Calu3 (cell line): ENCODE measurements at regions not wholly inside any gene's neighbourhood (a gene's known extent, or its start where the extent isn't known, plus 50 kb on each side); places are given as distances from the start of the nearest gene placed in this dataset.

ENCODE experiments used
- BruUV-seq: library from RNA; stranded (reverse); fragments of 400-500 nt; replicated peaks from 2 replicates; lab custom pipeline; 2021; lab: Mats Ljungman, UMichigan
- CTCF ChIA-PET: fragments of 300-600 bp; sonication (Branson Sonifier 250); formaldehyde crosslinking; loops from one replicate; lab custom pipeline; 2022; ENCODE audit warnings: antibody characterized with exemption; lab: Charles Lee
- DNase-seq: peaks from one replicate; pipeline ENCODE4 v3.0.0; 2022
- H3K27ac Mint-ChIP-seq: one replicate; pipeline ENCODE4 v1.8.0; 2022; ENCODE audit warnings: mixed read lengths; ENCODE audit not compliant: unreplicated experiment
- H3K27me3 Mint-ChIP-seq: one replicate; pipeline ENCODE4 v1.8.0; 2022; ENCODE audit warnings: mixed read lengths; ENCODE audit not compliant: unreplicated experiment
- H3K36me3 Mint-ChIP-seq: one replicate; pipeline ENCODE4 v1.8.0; 2022; ENCODE audit warnings: mild to moderate bottlenecking, moderate library complexity, mixed read lengths; ENCODE audit not compliant: insufficient read depth, unreplicated experiment
- H3K4me1 Mint-ChIP-seq: one replicate; pipeline ENCODE4 v1.8.0; 2022; ENCODE audit warnings: mild to moderate bottlenecking, low read depth, mixed read lengths; ENCODE audit not compliant: unreplicated experiment
- H3K4me3 Mint-ChIP-seq: one replicate; pipeline ENCODE4 v1.8.0; 2022; ENCODE audit warnings: mild to moderate bottlenecking, low read depth, moderate library complexity, mixed read lengths; ENCODE audit not compliant: unreplicated experiment
- H3K9me3 Mint-ChIP-seq: one replicate; pipeline ENCODE4 v1.8.0; 2022; ENCODE audit warnings: low read depth, mixed read lengths; ENCODE audit not compliant: unreplicated experiment
- intact Hi-C: fragments of 100-400 bp; cut with micrococcal nuclease; formaldehyde crosslinking; loops from one replicate; pipeline ENCODE4 v1.10.0; 2022; ENCODE audit not compliant: unreplicated experiment
- TF ChIP-seq, protein P1 (sequence below): fragments of 200-600 bp; IDR thresholded peaks from one replicate; pipeline ENCODE4 v1.8.0; 2022; ENCODE audit warnings: antibody characterized with exemption; ENCODE audit not compliant: unreplicated experiment

DNA sequence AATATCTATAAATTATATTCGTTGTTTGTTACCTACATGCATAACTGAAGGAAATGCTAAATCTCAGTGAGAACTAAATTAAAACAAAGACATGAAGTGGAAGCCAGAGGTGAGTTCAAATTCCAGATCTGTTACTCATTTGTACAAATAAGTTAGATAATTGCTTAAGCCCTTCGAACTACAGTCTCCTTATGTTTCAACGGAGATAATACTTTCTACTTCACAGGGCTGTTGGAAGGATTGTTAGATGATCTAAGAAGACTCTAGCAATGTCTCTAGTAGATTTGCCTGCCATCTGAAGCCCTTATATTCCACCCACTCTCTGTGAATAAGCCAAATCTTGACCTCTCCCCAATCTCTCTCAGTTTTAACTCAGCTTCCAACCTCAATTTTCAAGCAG is 125.8 kb downstream of the P2RY1 start:
- CTCF ChIA-PET: interaction anchor here (0.8 to 1.6 kb wide), 8 partner anchors 9 to 489 kb away, joined by 4 to 10 read pairs (median 6); partner anchors contain the start of gene P2RY1
- Mint-ChIP-seq H3K4me3 (peak overlapping the region; percentile 4), H3K27ac (peak overlapping the region; percentile 23), H3K9me3 (peaks cover 3% of the 10 kb centered on the region), H3K36me3 (peaks cover 9% of the 10 kb centered on the region), H3K27me3 (no peaks in the 10 kb centered on the region), H3K4me1 (peaks cover 65% of the 10 kb centered on the region)
- intact Hi-C loops: loop anchor here (1.0 to 10.0 kb wide), 11 partner anchors 124 to 637 kb away; partner anchors contain the start of gene RAP2B
- no TSS peak for BruUV-seq
- TF ChIP-seq, protein P1, sequence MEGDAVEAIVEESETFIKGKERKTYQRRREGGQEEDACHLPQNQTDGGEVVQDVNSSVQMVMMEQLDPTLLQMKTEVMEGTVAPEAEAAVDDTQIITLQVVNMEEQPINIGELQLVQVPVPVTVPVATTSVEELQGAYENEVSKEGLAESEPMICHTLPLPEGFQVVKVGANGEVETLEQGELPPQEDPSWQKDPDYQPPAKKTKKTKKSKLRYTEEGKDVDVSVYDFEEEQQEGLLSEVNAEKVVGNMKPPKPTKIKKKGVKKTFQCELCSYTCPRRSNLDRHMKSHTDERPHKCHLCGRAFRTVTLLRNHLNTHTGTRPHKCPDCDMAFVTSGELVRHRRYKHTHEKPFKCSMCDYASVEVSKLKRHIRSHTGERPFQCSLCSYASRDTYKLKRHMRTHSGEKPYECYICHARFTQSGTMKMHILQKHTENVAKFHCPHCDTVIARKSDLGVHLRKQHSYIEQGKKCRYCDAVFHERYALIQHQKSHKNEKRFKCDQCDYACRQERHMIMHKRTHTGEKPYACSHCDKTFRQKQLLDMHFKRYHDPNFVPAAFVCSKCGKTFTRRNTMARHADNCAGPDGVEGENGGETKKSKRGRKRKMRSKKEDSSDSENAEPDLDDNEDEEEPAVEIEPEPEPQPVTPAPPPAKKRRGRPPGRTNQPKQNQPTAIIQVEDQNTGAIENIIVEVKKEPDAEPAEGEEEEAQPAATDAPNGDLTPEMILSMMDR: no peak
- no peak for DNase-seq

DNA sequence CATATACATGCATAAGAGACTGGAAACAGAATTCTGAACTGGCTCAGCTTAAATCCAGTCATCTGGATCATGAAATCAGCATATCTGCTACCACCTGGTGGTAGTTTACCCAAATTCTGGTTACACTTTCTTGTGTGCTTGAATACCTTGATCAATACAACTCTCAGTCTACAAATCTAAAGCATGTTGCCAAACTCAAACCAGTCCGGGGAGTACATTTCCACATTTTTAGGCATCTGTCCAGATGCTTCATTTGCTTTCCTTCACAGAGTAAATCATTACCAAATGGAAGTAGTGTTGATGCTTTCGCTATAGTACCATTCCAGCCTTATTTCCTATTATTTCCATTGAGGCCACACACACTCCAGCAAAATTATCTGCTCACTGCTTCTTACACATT is 126.4 kb downstream of the P2RY1 start:
- TF ChIP-seq, protein P1: peak; percentile 78
- peak overlapping the region; percentile 23 for H3K27ac Mint-ChIP-seq
- peak; percentile 80 for DNase-seq
- CTCF ChIA-PET: interaction anchor here (0.8 to 1.6 kb wide), 8 partner anchors 8 to 489 kb away, joined by 4 to 10 read pairs (median 6); partner anchors contain the start of gene P2RY1
- no TSS peak for BruUV-seq
- peaks cover 9% of the 10 kb centered on the region for H3K36me3 Mint-ChIP-seq
- peak overlapping the region; percentile 4 for H3K4me3 Mint-ChIP-seq
- intact Hi-C loops: loop anchor here (1.0 to 10.0 kb wide), 11 partner anchors 125 to 636 kb away; partner anchors contain the start of gene RAP2B
- peaks cover 3% of the 10 kb centered on the region for H3K9me3 Mint-ChIP-seq
- no peaks in the 10 kb centered on the region for H3K27me3 Mint-ChIP-seq
- H3K4me1 Mint-ChIP-seq: peaks cover 65% of the 10 kb centered on the region

DNA sequence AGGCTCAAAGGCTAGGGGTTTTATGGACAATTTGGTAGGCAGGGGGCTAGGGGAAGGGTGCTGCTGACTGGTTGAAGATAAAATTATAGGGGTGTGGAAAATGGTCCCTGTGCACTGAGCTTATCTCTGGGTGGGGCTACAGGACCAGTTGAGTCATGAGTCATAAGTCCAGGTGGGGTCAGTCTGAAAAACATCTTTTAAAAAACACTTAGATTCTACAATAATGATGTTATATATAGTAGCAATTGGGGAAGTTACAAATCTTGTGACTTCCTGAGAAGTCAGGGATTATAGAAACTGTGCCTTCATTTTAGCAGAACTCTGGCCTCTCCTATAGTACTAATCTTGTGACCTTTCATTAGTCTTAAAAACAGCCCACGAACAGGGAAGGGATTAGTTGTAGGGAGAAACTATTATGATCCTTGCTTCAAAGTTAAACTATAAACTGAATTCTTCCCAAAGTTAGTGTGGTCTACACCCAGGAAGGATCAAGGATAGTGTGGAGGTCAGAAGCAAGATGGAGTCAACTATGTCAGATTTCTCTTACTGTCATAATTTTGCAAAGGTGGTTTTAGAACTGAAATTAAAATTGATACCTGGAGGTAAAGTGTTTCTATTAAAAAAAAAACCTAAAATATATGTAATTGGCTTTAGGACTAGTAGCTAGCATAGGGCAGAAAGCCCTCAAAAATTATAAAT is 130.1 kb downstream of the P2RY1 start:
- peaks cover 9% of the 10 kb centered on the region for H3K36me3 Mint-ChIP-seq
- CTCF ChIA-PET: no interaction called here
- H3K9me3 Mint-ChIP-seq: no peaks in the 10 kb centered on the region
- peak overlapping the region; percentile 1 for H3K27ac Mint-ChIP-seq
- no peak for DNase-seq
- H3K4me3 Mint-ChIP-seq: no peak overlapping the region
- TF ChIP-seq, protein P1: no peak
- peaks cover 75% of the 10 kb centered on the region for H3K4me1 Mint-ChIP-seq
- no TSS peak for BruUV-seq
- H3K27me3 Mint-ChIP-seq: no peaks in the 10 kb centered on the region
- intact Hi-C loops: loop anchor here (1.0 to 10.0 kb wide), 5 partner anchors 130 to 632 kb away; partner anchors contain the start of gene RAP2B

DNA sequence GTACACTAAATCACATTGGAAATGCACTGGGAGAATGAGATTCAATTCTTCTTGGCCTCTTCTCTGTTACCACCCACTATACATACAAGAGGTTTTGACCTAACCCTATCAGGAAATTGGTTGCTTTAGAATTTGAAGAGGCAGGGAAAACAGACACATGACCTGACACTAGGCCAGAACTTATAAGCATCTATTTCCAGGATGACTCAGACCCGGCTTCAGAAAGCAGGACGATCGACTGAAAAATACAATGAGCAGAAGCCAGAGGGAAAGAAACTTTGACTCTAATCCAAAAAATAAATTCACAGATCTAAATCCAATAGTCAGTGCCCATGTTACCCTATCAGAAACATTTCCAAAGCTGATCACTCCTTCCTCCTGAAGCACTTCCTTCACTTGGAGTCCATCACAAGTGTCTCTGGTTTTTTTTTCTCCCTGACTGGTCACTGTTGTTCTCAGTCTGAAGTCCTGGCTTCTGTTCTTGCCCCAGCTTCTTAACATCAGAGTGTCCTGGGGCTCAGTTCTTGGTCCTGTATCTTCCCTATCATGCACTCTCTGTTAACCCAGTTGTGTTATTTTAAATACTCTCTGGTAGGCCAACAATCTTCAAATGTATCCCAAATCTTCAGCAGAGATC is 133.6 kb downstream of the P2RY1 start:
- Mint-ChIP-seq H3K4me1 (peaks cover 44% of the 10 kb centered on the region), H3K27me3 (no peaks in the 10 kb centered on the region), H3K36me3 (no peaks in the 10 kb centered on the region), H3K4me3 (no peak overlapping the region), H3K9me3 (no peaks in the 10 kb centered on the region), H3K27ac (peak overlapping the region; percentile 27)
- intact Hi-C loops: loop anchor here (10.0 kb wide), 1 partner anchor 126 kb away; no protein-coding TSS in a partner anchor
- BruUV-seq: no TSS peak
- TF ChIP-seq, protein P1: no peak
- peak; percentile 21 for DNase-seq
- CTCF ChIA-PET: interaction anchor here (1.2 kb wide), 1 partner anchor 8 kb away, joined by 4 read pairs; no protein-coding TSS in a partner anchor
